ELF-1 (cell line): ENCODE measurements at regions not wholly inside any gene's neighbourhood (a gene's known extent, or its start where the extent isn't known, plus 50 kb on each side); places are given as distances from the start of the nearest gene placed in this dataset.
"Not testable (repeated sequence)": the region's sequence is repeated elsewhere in the genome, so short reads cannot be mapped to it uniquely, and the experiment has no call there.

Experiments used
- DNase-seq: peaks from one replicate; pipeline ENCODE4 v3.0.0-alpha.2; 2016; ENCODE audit warnings: low read depth, low spot score

DNA sequence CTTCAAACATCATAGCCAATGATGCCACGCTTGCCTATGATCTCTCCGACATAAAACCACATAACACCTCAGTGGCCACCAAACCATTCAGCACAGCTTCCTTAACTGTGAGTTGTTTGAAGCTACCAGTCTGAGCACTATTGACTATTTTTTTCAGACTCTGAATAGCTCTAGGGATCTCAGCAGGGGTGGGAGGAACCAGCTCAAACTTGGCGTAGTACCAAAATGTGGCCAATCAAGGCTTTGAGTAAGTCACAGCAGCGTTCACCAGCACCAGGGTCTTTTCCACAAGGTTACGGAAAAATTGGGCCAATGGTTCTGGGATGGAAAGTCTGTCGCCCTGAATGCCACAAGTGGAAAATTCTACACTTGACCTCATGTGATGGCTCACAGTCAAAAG is 70.6 kb downstream of the SMPDL3A start:
- DNase-seq = peak; percentile 5

DNA sequence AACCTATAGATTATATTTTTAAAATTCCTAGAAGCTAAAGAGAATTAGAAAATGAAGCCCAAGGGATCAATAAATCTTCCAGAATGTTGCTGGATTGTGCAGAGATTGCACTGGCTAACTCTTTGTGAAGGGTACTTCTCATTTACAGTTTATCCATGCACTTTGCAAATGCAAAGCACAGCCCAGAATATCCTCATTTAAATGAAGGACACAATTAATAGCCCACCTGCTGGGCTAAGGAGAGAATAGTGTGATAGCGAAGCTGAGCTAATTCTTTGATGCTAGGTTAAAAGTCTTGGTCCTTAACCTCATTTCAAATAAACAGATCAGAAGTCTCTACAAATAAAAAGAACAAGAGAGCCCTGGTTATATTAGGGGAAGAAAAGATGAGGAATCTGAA is 72.5 kb downstream of the SMPDL3A start:
- DNase-seq = no peak

DNA sequence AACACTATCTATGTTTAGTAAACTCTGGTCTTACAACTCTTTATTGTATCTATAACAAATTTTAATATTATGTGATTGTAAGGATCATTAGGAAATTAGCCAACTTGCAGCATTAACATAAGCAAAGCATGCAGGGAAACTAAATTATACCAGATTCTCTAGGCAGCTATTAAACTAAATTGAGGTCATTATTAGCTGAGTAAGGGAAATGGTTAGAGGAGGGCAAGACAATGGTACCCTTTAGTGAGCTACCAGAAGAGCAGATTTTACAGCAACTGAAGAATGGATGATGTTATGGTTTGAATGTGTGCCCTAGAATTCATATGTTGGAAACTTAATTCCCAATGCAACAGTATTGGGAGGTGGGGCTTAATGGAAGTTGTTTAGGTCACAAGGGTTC is 79.1 kb downstream of the SMPDL3A start:
- DNase-seq = no peak

DNA sequence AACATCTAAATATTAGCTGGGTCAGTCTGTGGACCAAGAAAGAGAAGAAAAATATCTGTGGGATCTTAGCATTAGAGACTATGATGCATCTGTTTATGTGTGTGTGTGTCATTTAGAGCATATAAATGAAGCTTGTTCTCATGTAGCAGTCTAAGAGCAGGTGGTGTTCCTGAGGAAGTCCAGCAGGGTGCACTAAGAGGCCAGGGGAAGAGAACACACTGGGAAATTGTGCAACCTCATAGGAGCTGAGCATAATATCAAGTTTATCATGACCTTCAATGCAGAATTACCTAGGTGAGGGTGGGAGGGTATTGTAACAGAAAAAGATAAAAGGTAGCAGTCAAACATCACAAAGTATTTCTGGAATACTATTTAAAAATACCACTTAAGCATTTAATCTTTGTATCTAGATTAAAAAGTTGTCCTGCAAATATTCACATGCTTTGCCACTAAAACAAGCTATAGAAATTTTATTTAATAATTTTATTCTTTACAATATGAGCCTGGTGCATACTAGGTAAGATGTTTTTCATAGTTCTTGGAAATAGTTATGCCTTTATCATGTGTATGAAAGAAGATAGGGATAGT is 80.5 kb downstream of the SMPDL3A start:
- DNase-seq = peak; percentile 24

DNA sequence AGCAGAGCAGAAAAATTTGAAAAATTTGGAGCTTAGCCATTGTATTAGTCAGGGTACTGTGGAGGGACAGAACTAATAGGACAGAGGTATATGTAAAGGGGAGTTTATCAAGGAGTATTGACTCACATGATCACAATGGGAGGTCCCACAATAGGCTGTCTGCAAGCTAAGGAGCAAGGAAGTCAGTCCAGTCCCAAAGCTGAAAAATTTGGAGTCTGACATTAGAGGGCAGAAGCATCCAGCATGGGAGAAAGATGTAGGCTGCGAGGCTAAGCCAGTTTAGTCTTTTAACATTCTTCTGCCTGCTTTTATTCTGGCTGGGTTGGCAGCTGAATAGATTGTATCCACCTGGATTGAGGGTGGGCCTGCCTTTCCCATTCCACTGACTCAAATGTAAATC is 82.0 kb downstream of the SMPDL3A start:
- no peak for DNase-seq

DNA sequence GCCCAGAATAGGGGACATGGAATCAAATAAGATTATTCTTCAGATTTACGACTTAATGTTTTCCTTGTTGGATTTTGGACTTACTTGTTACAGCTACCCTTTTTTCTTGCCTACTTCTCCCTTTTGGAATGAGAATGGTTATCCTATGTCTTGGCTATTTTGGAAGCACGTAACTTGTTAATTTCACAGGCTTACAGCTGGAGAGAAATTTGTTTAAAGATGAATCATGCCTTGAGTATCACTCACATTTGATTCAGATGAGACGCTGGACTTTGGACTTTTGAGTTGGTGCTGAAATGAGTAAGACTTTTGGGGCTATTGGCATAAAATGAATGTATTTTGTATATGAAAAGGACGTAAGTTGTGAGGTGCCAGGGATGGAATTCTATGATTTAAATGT is 83.3 kb downstream of the SMPDL3A start:
- no peak for DNase-seq

DNA sequence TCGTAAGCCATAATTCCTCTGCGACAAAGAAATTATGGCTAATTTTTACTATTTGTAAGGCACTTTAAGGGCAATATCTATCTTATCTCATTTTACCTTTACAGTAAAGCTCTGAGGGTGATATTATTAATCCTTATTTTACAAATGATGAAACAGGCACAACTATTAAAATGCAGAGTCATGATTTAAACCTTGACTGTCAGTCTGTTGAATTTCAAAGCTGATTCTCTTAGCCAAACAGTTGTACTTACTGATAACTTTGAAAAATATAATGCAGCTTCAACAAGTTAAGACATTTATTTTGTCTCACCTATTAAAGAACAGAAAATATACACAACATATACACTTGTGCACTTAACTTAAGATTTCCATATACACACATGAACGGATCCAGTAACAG is 88.2 kb downstream of the SMPDL3A start:
- DNase-seq = no peak

DNA sequence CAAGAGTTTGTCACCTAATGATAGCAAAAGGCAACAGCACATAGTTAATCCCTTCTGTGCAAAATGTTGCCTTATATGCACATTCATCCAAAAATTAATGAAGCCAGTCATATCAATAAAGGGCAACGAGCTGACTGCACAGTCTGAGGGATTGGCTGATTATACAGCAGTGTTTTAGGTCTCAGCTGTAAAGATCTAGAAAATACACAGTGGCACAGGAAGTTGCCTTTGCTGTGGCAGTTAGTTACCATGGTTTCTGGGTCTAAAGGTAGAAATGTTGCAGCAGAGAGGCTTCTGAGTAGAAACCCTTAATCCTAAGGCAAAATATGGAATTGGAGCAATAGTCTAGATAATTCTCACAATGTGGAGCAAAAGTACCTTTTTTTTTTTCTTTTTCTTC is 89.7 kb downstream of the SMPDL3A start:
- DNase-seq = no peak

DNA sequence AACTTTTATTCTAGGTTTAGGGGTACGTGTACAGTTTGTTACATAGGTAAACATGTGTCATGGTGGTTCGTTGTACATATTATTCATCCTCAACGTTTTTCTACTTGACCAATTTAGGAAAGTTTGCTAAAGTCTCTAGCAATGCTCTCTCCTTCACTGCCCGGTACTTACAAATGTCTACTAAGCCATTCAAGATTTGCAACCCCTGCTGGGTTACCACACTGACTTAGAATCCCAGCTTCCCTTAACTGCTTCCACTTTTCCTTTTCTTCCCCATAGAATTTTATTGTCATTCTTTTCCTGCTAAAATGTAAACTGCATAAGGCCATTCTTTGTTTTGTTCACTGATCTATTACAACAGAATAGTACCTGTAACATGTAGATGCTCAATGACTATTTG is 97.4 kb downstream of the SMPDL3A start:
- no peak for DNase-seq

DNA sequence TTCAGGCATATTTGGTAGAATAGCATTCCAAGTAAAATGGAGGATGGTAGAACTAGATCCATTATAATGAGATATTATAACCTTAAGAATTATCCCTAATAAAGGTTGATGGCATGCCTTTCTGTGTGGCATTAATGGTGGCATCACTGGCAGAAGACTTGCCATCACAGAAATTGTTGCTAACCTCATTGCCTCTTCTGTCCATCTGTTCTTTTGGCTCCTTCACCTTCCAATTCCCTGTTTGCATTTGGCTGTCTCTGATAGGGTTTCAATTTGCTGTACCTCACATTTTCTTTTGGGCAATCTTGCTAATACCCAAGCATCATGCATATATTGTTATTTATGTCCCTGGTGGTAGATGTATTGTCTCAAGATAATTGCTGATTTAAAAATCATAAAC is 98.9 kb downstream of the SMPDL3A start:
- no peak for DNase-seq

DNA sequence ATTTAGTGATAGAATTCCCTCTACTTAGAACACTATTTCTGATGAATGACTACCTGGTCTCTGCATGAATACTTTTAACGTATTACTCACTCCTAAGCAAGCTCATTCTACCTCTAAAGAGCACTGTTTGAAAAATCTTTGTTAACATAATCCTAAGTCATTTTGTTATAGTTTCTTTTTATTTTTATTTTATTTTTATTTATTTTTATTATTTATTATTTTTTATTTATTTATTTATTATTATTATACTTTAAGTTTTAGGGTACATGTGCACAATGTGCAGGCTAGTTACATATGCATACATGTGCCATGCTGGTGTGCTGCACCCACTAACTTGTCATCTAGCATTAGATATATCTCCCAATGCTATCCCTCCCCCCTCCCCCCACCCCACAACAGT is 99.6 kb downstream of the SMPDL3A start:
- not testable (repeated sequence) for DNase-seq

DNA sequence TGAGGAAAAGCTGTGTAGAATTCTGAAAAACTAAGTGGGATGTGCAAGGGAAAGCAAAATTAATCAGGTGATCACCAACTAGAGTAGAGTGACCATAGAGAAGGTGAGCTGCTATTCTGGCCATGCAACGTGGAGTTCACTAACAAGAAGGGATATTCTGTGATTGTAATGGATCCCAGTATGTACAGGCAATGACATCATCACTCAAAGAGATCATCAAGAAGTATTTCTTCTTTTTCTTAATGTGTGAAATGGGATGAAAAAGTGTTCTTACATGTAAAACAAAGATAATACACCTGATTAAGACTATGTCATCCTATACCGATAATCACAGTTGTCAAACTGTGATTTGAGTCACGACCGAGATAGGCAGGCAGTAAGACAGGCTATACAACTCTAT is 101.2 kb downstream of the SMPDL3A start:
- DNase-seq = no peak

DNA sequence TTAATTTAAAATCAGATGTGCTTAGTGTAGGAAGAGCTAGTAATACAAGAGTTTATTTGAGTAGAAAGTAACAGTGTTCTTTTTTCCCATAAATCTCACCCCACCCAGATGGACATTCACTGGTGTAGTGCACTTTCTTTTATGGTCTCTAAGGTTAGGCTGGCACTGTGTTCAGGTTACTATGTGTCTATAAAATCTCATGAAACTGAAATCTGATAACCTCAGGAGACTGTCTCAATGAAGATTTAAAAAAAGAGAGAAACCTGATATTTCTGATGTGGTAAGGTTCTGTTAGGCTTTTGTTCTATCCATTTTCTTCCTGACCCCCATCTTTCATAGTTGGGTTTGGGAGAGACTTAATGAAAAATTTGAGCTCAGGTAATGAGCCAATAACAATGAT is 101.2 kb upstream of the CLVS2 start:
- no peak for DNase-seq

DNA sequence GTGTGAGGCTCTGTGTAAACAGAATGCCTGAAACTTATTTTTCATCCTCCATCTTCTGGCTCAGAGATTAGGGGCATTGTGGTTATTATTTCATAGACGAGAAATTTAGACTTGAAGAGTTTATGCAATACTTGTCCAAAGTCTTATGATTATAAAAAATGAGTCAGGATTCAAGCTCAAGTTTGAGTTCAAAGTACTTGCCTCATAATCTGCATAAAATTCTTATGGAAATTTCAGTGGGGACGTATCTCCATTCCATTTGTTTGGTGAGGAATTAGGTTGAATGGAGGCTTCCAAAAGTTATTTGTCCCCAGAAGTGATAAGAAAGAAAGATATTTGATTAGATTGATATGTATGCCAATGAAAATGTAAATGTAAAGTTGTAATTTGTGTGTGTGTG is 93.7 kb upstream of the CLVS2 start:
- no peak for DNase-seq

DNA sequence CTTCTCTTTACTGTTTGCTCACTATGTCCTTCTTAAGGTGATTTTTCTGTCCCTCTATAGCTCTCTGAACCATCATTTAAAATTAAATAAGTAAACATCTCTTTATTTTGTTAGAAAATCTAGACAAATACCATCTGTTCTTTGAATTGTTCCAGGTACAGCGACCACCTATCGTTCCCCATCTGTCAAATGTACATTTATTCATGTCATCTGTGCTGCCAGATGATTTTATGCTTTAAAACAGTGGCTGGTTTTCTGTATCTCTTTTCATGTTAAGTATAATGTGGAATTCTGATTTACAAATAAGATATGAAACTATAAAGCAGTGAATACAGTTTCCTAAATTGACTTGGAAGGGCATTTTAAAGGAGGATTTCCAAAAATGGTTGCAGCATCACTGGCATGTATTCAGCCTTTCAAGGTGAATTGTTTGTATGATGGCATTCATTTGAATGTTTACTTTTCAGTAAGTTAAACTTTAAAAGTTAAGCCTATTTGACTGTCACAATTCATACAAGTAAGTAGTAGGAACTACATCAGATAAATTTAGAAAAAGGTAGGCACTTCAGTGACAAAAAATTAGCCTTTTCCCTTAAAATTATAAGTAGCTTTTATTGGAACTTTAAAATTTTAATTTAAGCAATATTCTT is 92.6 kb upstream of the CLVS2 start:
- no peak for DNase-seq

DNA sequence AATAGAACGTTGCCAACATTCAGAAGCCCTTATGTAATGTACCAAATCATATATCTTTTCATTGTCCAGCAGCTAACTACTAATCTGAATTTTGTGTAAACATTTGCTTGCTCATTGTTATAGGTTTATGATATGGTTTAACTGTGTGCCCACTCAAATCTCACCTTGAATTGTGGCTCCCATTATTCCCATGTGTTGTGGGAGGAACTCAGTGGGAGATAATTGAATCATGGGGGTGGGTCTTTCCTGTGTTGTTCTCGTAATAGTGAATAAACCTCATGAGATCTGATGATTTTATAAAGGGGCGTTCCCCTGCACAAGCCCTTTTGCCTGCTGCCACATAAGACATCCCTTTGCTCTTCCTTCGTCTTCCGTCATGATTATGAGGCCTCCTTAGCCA is 91.9 kb upstream of the CLVS2 start:
- no peak for DNase-seq

DNA sequence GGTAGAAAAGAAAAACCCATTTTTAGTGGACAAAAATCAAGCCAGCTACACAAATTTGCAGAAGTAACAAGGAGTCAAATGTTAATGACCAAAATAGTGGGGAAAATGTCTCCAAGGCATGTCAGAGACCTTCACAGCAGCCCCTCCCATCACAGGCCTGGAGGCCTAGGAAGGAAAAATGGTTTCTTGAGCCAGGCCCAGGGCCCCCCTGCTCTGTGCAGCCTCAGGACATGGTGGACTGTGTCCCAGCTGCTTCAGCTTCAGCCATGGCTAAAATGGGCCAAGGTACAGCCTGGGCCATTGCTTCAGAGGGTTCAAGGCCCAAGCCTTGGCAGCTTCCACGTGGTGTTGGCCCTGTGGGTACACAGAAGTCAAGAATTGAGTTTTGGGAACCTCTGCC is 82.5 kb upstream of the CLVS2 start:
- no peak for DNase-seq

DNA sequence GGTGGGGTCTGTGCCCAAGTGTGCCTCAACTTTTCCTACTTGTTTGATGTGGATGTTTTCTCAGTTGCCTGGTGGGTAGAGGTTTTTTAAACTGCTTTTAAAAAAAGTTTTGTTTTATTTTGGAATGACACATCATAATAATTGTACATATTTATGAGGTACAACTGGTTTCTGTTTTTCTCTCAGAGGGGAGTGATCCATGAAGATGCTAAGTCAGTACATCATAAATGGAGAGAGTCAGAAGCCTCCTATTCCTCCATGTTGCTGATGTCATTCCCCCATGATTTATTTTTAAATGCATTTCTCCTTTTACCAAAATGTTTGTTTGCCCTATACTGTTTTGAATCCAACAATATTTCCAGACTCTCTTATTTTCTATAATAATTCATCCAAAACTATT is 77.3 kb upstream of the CLVS2 start:
- DNase-seq = no peak

DNA sequence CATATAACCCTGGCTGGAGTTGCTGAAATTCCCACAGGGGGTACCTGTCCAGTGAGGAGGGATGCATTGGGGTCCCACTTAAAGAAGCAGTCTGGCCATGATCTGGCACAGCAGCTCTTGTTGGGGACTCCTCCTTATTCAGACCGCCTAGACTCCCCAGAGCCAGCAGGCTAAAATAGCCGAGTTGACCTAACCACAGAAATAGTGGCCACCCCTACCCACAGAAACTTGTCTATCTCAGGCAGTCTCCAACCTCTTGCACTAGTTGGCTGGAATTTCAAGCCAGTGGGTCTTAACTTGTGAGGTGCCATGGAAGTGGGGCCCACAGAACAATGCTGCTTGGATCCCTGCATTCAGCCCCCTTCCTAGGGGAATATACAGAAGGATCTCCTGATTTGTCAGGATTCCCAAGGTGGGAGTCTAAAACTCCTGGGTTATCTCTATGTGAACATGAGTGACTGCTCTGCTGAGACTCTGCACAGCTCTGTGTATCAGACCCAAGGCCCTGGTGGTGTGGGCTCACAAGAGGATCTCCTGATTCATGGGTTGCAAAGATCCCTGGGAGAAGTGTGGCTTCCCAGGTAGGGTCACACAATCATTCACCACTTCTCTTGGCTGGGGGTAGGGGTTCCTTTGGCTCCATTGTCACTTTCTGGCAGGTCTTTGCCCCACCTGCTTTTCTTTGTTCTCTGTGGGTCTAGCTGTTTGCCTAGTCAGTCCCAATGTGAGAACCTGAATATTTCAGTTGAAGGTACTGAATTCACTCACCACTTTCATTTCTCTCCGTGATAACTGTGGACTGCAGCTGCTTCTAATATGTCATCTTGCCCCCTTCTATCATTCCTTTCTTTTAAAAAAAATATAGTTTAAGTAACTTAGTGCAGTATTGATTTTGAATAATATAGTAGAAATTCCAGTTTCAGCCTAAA is 65.5 kb upstream of the CLVS2 start:
- no peak for DNase-seq

DNA sequence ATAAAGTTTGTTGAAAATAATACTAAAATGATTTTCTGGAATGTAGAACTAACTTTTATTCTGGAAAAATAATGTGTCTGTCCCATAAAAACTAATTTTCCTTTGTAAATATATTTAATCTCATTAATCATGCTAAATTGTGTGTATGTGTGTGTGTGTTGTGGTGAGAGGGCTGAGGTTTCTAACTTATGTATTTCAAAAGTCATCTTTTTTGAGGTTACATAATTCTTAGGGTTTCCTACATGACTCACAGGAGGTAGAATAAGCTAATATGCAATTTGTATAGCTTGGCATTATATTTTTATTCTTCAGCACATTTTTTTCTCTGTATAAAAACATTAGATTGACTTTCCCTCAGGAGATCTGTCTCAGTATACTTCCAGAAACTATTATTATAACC is 64.1 kb upstream of the CLVS2 start:
- no peak for DNase-seq

DNA sequence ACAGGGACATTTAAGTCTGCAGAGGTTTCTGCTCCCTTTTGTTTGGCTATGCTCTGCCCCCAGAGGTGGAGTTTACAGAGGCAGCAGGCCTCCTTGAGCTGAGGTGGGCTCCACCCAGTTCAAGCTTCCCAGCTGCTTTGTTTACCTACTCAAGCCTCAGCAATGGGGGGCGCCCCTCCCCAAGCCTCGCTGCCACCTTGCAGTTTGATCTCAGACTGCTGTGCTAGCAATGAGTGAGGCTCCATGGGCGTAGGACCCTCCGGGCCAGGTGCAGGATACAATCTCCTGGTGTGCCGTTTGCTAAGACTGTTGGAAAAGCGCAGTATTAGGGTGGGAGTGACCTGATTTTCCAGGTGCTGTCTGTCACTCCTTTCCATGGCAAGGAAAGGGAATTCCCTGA is 51.1 kb upstream of the CLVS2 start:
- DNase-seq = not testable (repeated sequence)
